HG03045 (cell line): ENCODE measurements at regions not wholly inside any gene's neighbourhood (a gene's known extent, or its start where the extent isn't known, plus 50 kb on each side); places are given as distances from the start of the nearest gene placed in this dataset.
"Not testable (repeated sequence)": the region's sequence is repeated elsewhere in the genome, so short reads cannot be mapped to it uniquely, and the experiment has no call there.

Experiments
- ATAC-seq: cut with Tn5 transposase; IDR thresholded peaks from one replicate; pipeline ENCODE4 v1.9.1; 2021; ENCODE audit warnings: mild to moderate bottlenecking, moderate library complexity; ENCODE audit not compliant: unreplicated experiment

DNA sequence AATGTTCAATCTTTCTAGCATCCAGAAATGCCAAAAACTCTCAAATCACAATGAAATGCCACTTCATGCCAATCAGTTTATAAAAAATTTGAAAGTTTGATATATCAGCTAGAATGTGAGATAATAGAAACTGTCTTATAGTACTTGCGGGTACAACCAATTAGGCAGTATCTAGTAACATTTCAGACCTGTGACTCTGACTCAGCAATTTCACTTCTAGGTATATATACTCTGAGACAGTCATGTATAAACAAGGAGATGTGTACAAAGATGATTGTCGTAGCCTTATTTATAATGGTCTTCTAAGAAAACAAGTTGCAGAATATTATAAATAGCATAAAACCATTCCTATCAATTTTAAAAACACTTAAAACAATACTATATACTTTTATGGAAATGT lies 252.3 kb upstream of the PODXL start:
- ATAC-seq = no peak

DNA sequence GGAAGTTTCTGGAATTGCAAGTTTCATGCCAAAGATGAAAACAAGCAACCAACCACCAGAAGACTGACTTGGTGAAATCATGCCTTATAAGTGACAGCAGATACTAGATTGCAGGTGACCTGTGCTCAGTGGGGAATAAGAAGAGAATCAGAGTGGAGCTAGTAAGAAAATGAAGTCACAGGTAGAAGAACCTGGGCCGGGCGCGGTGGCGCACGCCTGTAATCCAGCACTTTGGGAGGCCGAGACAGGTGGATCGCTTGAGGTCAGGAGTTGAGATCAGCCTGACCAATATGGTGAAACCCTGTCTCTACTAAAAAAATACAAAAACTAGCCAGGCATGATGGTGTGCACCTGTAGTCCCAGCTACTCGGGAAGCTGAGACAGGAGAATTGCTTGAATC lies 251.7 kb upstream of the PODXL start:
- ATAC-seq = not testable (repeated sequence)

DNA sequence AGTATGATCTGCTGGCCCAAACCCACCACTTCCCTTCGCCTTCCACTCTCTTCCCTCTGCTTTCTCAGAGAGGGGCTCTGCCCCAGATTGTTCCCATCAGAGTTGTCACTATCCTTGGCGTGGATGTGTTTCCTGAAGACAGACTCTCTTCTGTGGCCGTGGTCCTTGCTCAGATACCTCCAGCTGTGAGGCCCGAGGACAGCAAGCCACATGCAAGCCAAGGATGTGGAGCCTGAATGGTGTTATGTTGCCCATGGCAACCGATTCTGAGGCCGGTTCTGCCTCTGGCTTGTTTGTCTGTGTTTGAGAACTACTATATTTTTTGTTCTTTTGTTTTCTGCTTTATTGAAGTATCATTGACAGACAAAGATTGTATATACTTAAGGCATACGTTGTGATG lies 247.4 kb upstream of the PODXL start:
- ATAC-seq = no peak

DNA sequence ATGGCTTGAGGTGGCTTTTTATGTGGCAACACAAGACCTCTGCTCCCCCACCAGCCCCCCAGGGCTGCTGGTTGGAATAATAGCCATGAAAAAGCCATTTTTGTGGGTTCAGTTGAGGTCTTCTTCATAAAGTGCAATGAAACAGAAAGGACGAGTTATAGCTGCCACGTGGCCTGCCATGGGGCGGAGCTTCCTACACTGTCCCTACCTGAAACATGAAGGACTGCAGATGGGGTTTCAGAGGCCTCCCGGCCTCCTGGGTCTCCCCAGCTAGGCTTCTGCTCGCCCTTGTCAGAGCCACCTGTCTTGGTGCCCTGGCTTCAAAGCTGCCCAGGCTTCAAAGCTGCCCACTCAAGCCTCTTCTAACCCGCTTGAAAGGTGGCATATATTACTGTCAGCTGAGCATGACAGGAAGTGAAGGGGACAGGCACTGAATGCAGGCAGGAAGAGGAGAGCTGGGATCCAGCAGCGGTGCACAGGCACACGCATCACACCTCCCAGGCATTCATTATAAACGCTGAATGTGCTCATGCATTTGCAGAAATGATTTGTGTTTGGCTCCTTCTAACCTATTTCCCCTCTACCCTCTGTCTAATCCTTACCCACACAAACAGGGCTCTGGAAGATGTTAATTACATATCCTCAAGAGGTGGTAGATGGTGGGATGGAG lies 245.9 kb upstream of the PODXL start:
- no peak for ATAC-seq

DNA sequence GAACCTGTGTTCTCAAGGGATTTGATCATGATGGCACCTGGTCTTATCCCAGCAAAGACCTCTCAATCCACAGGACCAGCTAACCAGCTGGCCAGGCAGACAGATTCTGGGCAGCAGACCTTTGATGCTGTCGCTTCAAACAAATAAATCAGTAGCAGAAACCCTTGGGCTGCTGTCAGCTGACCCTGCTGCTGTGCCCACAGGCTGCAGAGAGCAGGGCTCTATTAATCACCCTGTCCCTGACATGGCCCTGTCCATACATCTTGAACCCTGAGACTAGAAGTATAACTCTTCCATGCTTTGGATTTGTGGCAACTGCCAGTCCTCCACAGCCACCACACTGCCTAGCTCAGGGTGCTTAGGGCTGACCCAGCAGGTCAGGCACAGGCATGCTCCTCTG lies 244.1 kb upstream of the PODXL start:
- ATAC-seq = no peak

DNA sequence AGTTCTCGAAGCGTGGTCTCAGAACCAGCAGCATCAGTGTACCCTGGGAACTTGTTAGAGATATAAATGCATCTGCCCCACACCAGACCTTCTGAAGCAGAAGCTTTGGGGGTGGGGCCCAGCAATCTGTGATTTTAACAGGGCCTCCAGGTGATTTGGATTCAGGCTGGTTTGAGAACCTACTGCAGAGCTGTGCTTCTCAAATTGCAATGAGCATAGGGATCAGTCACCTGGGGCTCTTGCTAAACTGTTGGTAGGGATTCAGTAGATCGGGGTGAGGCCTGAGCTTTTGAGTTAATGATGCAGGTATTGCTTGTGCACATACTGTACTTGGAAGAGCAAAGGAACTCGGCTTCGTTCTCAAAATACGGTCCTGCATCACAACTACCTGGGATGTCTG lies 243.6 kb upstream of the PODXL start:
- no peak for ATAC-seq

DNA sequence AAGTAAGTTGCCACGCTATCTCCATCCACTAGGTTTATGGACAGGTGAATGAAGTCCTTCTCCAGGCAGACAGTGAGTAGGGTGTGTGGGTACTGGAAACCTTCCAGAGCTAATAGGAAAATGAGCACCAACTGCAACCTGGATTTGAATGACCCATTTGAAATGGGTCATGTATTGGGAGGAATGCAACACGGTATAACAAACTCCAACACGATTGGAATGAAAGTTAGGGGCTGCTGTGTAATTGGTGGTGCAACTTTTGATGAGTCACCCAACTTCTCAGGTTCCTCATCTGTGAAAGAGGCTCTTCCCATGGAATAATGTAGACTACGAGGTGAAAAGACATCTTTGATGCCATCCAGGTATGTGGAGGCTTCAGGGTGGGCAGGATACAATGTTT lies 241.4 kb upstream of the PODXL start:
- ATAC-seq = no peak

DNA sequence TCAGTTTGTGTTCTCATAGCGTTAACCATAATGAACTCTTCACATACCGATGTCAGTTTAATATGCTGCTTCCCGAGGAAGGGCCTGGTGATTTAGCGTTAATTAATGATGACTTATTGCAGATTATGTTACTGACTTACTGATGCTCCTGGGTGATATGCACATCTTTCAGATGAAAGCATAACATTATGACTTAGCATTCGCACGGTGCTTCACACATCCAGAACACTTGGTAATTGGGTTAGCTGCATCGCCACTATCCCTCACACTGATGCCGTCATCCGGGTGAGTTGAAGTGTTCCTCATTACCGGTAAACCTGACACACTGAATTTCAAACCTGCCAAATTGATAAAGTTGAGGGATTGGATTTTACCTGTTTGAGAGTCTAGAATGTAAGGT lies 239.0 kb upstream of the PODXL start:
- no peak for ATAC-seq

DNA sequence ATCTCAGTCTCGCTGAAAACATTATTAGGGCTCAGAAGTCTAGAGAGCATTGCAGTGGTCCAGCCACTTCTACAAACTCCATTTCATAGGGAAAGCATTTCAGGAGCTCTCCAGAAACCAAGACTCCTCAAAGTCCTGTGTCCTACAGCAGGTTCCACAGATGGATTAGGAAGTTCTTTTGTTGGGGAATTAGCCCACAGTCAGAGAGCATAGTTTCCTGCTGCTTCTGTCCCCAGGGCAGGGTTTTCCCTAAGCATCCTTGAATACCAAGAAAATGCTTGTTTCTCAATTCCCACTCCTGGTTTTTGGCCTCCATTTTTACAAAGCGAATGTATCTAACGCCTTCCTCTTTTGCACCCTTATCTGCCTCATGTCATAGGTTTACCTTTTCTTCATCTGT lies 235.9 kb upstream of the PODXL start:
- no peak for ATAC-seq

DNA sequence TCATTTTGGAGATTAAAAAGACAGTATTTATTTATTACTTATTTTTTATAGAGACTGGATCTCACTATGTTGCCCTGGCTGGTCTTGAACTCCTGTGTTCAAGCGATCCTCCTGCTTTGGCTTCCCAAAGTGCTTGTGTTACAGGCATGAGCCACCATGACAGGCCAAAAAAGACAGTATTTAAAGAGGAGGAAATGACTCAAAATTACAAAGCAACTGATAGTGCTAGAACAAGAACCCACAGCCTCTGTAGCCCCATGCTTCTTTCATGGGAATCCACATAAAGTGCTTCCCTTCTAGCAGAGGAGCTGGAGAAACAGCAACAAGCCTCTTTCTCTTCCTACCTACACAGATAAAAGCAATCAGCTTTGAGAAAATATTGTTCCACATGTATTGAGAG lies 230.7 kb upstream of the PODXL start:
- ATAC-seq = no peak

DNA sequence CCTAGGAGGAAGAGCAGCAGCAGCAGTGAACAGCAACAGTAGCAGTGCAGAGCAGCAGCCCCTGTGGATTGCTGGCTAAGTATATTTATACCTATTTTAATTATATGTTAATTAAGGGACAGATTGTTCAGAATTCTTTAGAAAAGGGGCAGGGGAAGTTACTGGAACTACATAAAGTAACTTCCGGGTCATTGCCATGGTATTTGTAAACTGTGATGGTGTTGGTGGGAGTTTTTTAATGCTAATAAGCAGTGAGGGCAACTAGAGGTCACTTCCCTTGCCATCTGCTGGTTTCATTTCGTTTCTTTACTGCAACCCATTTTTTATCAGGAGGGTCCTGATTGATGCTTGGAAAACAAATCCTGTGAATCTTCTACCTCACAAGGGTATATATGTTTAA lies 229.8 kb upstream of the PODXL start:
- ATAC-seq = no peak

DNA sequence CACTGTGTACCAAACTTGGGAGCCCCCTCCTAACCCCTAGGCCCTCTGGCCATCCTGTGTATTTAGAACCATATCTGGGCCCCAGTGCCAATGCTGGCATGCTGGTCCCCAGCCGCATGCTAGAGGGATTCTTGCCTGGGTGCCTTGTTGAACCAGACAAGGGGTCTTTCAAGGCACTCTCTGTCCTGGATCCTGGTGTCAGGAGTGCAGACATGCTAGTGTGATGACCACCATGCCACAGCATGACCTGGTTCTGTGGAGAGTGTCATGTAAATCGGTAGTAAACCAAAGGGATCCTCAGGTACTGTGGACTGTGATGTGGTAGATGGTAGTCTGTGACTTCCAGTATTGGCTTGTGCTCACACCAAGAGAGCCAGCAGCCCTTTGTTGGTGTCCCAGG lies 222.2 kb upstream of the PODXL start:
- ATAC-seq = no peak

DNA sequence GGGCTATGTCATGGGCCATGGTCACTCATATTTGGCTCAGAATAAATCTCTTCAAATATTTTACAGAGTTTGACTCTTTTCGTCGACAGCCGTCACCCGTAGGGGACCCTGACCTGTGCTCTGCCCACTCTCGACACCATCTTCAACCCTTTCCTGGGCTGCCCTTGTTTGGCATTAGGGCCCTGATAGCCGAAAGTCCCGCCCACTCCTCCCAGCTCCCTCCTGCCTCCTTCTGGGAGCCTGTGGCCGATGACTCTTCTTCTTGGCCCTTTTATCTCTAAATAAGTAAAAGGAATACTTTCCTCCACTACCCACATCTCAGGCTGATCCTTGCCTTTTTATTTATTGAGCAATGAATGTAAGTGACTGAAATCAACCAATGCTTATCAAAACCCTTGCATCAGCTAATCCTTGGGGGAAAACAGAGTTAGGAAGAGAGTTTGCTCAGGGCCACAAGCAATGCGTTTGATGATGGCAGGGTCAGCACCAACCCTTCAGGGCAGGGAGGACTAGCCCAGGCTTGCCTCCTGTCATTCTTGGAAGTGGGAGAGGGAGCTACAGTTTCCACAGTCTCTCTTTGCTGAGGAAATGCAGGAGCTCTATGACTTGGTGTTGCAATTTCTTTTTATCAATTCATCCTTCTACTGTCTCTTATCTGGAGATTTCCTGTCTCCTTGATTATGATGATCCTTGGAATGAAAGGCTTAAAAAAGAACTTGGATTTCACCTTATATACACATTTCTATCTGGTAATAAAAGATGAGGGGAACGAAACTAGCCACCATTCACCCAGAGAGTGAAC lies 218.2 kb upstream of the PODXL start:
- no peak for ATAC-seq

DNA sequence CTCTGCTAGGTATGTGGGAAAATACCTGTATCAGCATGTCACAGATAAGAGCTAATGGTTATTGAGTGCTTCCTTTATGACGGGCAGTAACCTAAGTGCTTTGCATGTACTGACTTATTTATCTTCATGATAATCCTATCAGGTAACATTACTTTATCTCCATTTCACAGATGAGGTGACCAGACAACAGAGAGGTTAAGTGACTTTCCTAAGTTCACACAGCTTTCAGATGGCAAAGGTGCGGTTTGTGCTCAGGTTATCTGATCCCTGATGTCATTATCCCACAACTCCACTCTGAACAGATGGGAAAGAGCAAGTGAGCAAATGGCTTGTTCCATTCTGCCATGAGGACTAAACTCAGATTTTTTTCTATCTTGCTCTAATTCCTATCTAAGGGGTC lies 217.0 kb upstream of the PODXL start:
- no peak for ATAC-seq

DNA sequence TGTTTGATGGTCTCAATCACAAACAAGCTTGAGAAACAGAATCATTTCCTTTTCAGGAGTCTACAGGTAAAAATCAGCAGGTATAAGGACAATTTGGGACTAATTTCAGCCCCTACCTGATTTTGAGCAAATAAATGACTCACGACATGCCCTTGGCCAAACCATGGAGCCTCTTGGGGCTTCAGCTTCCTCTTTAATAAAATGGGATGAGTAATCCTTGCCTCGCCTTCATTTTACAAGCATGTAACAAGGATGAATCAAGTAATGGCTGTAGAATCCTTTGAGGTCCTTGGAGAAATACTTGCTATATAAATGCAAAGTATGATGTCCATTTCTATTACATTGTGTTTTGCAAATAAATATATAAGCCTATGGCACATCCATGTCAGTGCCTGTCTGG lies 212.8 kb upstream of the PODXL start:
- no peak for ATAC-seq

DNA sequence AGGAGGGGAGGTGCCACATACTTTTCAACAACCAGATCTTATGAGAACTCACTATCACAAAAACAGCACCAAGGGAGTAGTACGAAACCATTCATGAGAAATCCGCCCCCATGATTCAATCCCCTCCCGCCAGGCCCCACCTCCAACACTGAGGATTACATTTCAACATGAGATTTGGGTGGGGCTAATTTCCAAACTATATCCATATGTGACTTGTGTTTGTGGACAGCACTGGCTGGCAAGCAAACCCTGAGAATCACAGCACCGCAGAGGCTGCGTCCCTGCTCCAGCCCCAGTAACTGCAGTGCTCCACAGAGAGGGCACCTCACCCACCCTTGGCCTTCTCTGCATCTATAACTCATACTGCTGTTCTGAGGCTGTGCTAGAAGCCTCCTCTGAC lies 211.2 kb upstream of the PODXL start:
- no peak for ATAC-seq

DNA sequence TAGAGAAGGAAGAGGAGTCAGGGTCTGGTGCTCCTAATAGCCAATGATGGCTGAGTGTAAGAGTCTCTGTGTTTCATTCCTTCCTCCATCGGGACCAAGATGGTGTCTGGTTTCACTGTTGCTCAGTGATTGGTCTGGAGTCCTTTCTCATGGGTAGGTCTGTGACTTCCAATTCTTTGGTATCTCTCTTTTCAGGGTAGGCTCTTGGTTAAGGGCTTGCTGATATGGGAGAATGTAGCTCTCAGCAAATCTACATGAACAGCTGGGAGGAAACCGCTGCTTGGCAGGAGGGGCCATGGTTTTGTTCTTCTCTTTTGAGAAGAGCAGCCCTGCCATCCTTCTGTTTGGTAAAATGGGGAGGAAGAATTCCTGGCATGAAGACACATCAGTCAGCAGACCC lies 209.1 kb upstream of the PODXL start:
- no peak for ATAC-seq

DNA sequence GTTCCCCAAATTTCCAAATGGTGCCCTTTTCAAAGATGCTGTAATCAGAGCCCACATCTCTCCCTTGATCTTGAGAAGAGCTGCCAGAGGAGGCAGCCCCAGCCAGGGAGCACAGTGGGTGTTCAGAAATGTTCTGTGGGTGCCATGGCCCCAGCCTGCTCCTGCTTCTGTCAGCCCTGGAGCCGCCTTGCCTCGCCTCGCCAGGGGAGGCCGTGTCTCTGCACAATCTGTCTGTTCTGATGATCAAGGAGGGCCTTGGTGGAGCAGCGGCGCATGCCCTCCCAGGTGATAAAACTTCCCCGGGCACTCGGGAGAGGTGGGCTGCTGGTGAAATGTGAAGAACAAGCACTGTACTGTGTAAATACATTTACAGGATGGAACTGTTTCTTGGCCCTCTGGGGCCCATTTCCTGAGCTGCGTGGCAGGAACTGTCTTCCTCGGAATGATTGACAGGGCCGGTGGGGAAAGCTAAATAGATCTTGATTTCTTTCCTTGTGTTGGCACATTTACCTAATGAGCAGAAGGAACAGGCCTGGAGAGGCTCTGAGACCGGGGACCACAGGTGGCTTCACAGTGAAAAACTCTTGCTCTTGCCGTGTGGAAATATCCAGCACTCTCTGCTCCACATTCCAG lies 207.8 kb upstream of the PODXL start:
- no peak for ATAC-seq

DNA sequence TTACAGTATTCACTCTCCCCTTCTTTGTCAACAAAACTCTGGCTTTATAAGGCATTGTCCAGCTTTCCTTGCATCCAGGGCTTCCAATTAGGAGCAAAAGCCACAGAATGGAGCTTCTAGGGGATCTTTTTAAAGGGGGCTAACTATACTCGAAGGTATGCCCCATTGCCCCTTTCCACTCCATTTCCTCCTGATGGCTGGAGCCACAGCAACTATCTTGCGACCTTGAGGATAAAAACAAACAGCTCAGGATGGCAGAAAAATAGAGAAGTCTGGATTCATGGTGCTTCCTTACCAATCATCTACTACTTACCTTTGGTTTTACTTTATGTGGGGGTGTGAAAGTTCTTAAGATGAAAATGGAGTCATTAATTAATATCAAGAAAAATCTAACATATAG lies 206.3 kb upstream of the PODXL start:
- ATAC-seq = no peak

DNA sequence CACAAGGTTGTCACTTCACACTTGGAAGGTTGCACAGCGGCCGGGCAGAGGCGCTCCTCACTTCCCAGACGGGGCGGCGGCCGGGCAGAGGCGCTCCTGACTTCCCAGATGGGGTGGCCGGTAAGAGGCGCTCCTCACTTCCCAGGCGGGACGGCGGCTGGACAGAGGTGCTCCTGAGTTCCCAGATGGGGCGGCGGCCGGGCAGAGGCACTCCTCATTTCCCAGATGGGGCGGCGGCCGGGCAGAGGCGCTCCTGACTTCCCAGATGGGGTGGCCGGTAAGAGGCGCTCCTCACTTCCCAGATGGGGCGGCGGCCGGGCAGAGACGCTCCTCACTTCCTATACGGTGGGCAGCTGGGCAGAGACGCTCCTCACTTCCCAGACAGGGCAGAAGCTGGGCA lies 199.4 kb upstream of the PODXL start:
- not testable (repeated sequence) for ATAC-seq

DNA sequence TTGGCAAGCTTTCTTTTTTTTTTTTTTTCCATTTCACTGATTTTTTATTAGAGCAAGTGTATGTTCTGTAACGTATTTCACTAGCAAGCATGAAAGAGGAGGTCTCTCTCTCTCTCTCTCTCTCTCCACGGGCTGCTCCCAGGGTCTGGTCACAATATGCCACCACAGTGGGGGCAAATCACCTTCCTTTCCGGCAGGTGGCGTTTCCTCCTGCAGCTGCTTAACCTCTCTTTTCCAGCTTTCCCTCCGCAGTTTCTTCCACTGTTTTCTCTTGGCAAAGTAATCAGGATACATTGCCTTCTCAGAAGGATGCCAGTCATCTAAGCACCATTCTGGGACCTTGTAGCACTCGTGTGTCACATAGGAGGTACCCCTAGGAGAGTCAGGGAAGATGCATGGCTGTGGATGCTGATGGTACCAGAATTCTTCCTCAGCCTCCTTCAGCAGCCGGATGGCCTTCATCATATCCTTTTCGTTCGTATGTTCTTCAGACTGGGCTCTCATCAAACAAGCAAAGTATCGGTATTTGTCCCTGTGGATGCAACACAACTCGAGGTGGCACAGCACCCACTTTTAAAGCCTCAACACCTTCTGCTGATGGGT lies 197.3 kb upstream of the PODXL start:
- no peak for ATAC-seq

DNA sequence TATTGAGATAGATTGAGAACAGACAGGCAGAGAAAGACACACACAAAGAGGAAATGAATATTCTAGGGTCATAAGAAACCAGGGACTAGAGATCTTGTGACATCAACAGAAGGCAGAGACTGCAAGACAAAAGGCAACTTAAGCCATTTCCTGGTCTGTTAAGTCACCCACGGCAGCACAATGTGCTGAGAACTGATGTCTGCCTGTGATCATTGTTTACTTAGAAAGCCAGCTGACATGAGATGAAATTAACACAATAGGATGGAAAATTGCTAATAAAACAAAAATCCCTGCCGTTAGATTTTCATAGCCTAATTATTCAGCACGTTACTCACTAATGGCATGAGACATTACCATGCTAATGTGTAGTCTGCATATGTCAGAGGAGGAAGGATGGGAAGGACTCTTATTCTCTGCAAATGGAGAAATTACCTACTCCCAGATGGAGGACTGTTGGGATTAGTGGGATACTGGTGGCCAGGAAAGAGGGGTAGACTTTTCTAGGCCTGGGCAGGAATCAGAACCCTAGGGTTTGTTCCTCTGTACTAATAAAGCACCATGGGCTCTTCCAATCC lies 191.3 kb upstream of the PODXL start:
- no peak for ATAC-seq
